HAP-1 (cell line): ENCODE measurements at regions not wholly inside any gene's neighbourhood (a gene's known extent, or its start where the extent isn't known, plus 50 kb on each side); places are given as distances from the start of the nearest gene placed in this dataset.

ENCODE experiments used
- DNase-seq, 2 experiments: peaks; one replicate each; pipeline ENCODE4 v3.0.0-alpha.2; 2016 to 2020; ENCODE audit warnings: low spot score in 2 of 2
- H3K27me3 ChIP-seq: fragments of 250-450 bp; sonication (Bioruptor Pico); 2 replicates; pipeline ENCODE4 v1.5.1; 2020; ENCODE audit warnings: low read depth, mild to moderate bottlenecking, moderate library complexity
- H3K36me3 ChIP-seq: fragments of 250-450 bp; sonication (Bioruptor Pico); replicated peaks from 2 replicates; pipeline ENCODE4 v1.5.1; 2020; ENCODE audit warnings: mild to moderate bottlenecking
- H3K4me1 ChIP-seq: fragments of 250-450 bp; sonication (Bioruptor Pico); 2 replicates; pipeline ENCODE4 v1.5.1; 2020; ENCODE audit warnings: mild to moderate bottlenecking
- H3K4me3 ChIP-seq: fragments of 250-450 bp; sonication (Bioruptor Pico); 2 replicates; pipeline ENCODE4 v1.5.1; 2020; ENCODE audit warnings: mild to moderate bottlenecking, moderate library complexity
- H3K9me3 ChIP-seq: fragments of 250-450 bp; sonication (Bioruptor Pico); 2 replicates; pipeline ENCODE4 v1.5.1; 2020; ENCODE audit warnings: mild to moderate bottlenecking, moderate library complexity
- in situ Hi-C: fragments of 300-500 bp; cut with MboI; formaldehyde crosslinking; loops from 3 replicates; pipeline ENCODE4 v1.14.3; 2020; ENCODE audit warnings: low sequenced_read_pairs, inconsistent platforms, mixed read lengths

- DNase-seq: no peak
- Histone ChIP-seq H3K36me3 (no peaks in the 10 kb centered on the region), H3K27me3 (no peaks in the 10 kb centered on the region), H3K9me3 (no peaks in the 10 kb centered on the region), H3K4me3 (no peak overlapping the region), H3K4me1 (no peaks in the 10 kb centered on the region)
- in situ Hi-C loops: no loop called here
Measured at GRCh38 chr4:28391877-28392276, 1531.2 kb downstream of the STIM2 start.

- H3K9me3 ChIP-seq: 0 out of 2 replicates have a peak, but pooled peaks cover 3% of the 10 kb centered on the region
- no peak for DNase-seq
- in situ Hi-C loops: no loop called here
- H3K4me1 ChIP-seq: no peaks in the 10 kb centered on the region
- H3K36me3 ChIP-seq: no peaks in the 10 kb centered on the region
- no peak overlapping the region for H3K4me3 ChIP-seq
- peaks cover 3% of the 10 kb centered on the region; the same call in 1 of the 2 replicates for H3K27me3 ChIP-seq
Measured at GRCh38 chr4:28402751-28403150, 1542.1 kb downstream of the STIM2 start.

GRCh38 chr4:28421221-28421620 is 1560.6 kb downstream of the STIM2 start:
- H3K36me3 ChIP-seq: no peaks in the 10 kb centered on the region
- DNase-seq: no peak
- no peaks in the 10 kb centered on the region for H3K4me1 ChIP-seq
- no peaks in the 10 kb centered on the region for H3K27me3 ChIP-seq
- no peaks in the 10 kb centered on the region for H3K9me3 ChIP-seq
- H3K4me3 ChIP-seq: no peak overlapping the region
- in situ Hi-C loops: no loop called here

GRCh38 chr4:28426251-28426650 is 1565.6 kb downstream of the STIM2 start:
- DNase-seq: no peak
- H3K36me3 ChIP-seq: no peaks in the 10 kb centered on the region
- no peaks in the 10 kb centered on the region for H3K4me1 ChIP-seq
- H3K4me3 ChIP-seq: no peak overlapping the region
- H3K27me3 ChIP-seq: no peaks in the 10 kb centered on the region
- in situ Hi-C loops: no loop called here
- no peaks in the 10 kb centered on the region for H3K9me3 ChIP-seq

GRCh38 chr4:28427306-28428085 is 1566.9 kb downstream of the STIM2 start:
- H3K9me3 ChIP-seq: no peaks in the 10 kb centered on the region
- H3K36me3 ChIP-seq: no peaks in the 10 kb centered on the region
- H3K27me3 ChIP-seq: no peaks in the 10 kb centered on the region
- no peaks in the 10 kb centered on the region for H3K4me1 ChIP-seq
- no peak overlapping the region for H3K4me3 ChIP-seq
- DNase-seq: no peak
- in situ Hi-C loops: no loop called here

- DNase-seq: no peak
- Histone ChIP-seq H3K36me3 (no peaks in the 10 kb centered on the region), H3K27me3 (no peaks in the 10 kb centered on the region), H3K4me1 (no peaks in the 10 kb centered on the region), H3K4me3 (no peak overlapping the region), H3K9me3 (no peaks in the 10 kb centered on the region)
- in situ Hi-C loops: no loop called here
Measured at GRCh38 chr4:28432348-28433025, 1571.8 kb downstream of the STIM2 start.

- no peaks in the 10 kb centered on the region for H3K9me3 ChIP-seq
- H3K4me1 ChIP-seq: no peaks in the 10 kb centered on the region
- H3K36me3 ChIP-seq: no peaks in the 10 kb centered on the region
- no peaks in the 10 kb centered on the region for H3K27me3 ChIP-seq
- H3K4me3 ChIP-seq: no peak overlapping the region
- in situ Hi-C loops: no loop called here
- no peak for DNase-seq
Measured at GRCh38 chr4:28435314-28435713, 1574.7 kb downstream of the STIM2 start.

GRCh38 chr4:28436191-28437080 is 1575.8 kb downstream of the STIM2 start:
- in situ Hi-C loops: no loop called here
- Histone ChIP-seq H3K4me3 (no peak overlapping the region), H3K36me3 (no peaks in the 10 kb centered on the region), H3K27me3 (no peaks in the 10 kb centered on the region), H3K9me3 (no peaks in the 10 kb centered on the region), H3K4me1 (no peaks in the 10 kb centered on the region)
- DNase-seq: no peak

GRCh38 chr4:28443371-28443770 is 1582.7 kb downstream of the STIM2 start:
- Histone ChIP-seq H3K9me3 (no peaks in the 10 kb centered on the region), H3K36me3 (no peaks in the 10 kb centered on the region), H3K27me3 (no peaks in the 10 kb centered on the region), H3K4me3 (no peak overlapping the region), H3K4me1 (no peaks in the 10 kb centered on the region)
- DNase-seq: no peak
- in situ Hi-C loops: no loop called here

GRCh38 chr4:28443801-28444412 is 1583.3 kb downstream of the STIM2 start:
- in situ Hi-C loops: no loop called here
- DNase-seq: no peak
- H3K4me1 ChIP-seq: no peaks in the 10 kb centered on the region
- no peak overlapping the region for H3K4me3 ChIP-seq
- no peaks in the 10 kb centered on the region for H3K36me3 ChIP-seq
- H3K27me3 ChIP-seq: no peaks in the 10 kb centered on the region
- no peaks in the 10 kb centered on the region for H3K9me3 ChIP-seq

GRCh38 chr4:28444886-28445496 is 1584.3 kb downstream of the STIM2 start:
- no peaks in the 10 kb centered on the region for H3K27me3 ChIP-seq
- no peaks in the 10 kb centered on the region for H3K9me3 ChIP-seq
- H3K36me3 ChIP-seq: no peaks in the 10 kb centered on the region
- H3K4me3 ChIP-seq: no peak overlapping the region
- no peaks in the 10 kb centered on the region for H3K4me1 ChIP-seq
- in situ Hi-C loops: no loop called here
- no peak for DNase-seq

- no peak for DNase-seq
- in situ Hi-C loops: no loop called here
- Histone ChIP-seq H3K9me3 (no peaks in the 10 kb centered on the region), H3K4me3 (no peak overlapping the region), H3K36me3 (no peaks in the 10 kb centered on the region), H3K27me3 (no peaks in the 10 kb centered on the region), H3K4me1 (no peaks in the 10 kb centered on the region)
Measured at GRCh38 chr4:28449085-28449484, 1588.4 kb downstream of the STIM2 start.

- in situ Hi-C loops: no loop called here
- no peaks in the 10 kb centered on the region for H3K27me3 ChIP-seq
- no peak for DNase-seq
- H3K9me3 ChIP-seq: no peaks in the 10 kb centered on the region
- H3K36me3 ChIP-seq: no peaks in the 10 kb centered on the region
- no peaks in the 10 kb centered on the region for H3K4me1 ChIP-seq
- no peak overlapping the region for H3K4me3 ChIP-seq
Measured at GRCh38 chr4:28451346-28451745, 1590.7 kb downstream of the STIM2 start.
